ENCODE measurements at regions not wholly inside any gene's neighbourhood (a gene's known extent, or its start where the extent isn't known, plus 50 kb on each side); places are given as distances from the start of the nearest gene placed in this dataset.
A peak's percentile ranks its signal among the peaks of the same experiment; 100 is the strongest.
"Not testable (repeated sequence)": the region's sequence is repeated elsewhere in the genome, so short reads cannot be mapped to it uniquely, and the experiment has no call there.

GRCh38 chr2:113336040-113336439 is 57.3 kb upstream of the PAX8 start:
- H3K27me3 Mint-ChIP-seq; intact Hi-C loops (cut with DNase I, micrococcal nuclease); H3K9me3 Mint-ChIP-seq (ENCODE audit: low read depth); H3K4me1 Mint-ChIP-seq; H3K27ac Mint-ChIP-seq; ATAC-seq; H3K36me3 Mint-ChIP-seq (ENCODE audit: low read depth); H3K4me3 Mint-ChIP-seq; POLR2A ChIA-PET; DNase-seq: not testable (repeated sequence)
- CTCF ChIA-PET = interaction anchor here (0.6 kb wide), 1 partner anchor 14 kb away, joined by 3 read pairs; no protein-coding TSS in a partner anchor

- no peak for ATAC-seq
- Mint-ChIP-seq H3K4me1 (peaks cover 16% of the 10 kb centered on the region), H3K9me3 (ENCODE audit: low read depth) (no peaks in the 10 kb centered on the region), H3K36me3 (ENCODE audit: low read depth) (no peaks in the 10 kb centered on the region), H3K27me3 (peaks cover 9% of the 10 kb centered on the region), H3K4me3 (no peak overlapping the region), H3K27ac (no peak overlapping the region)
- ChIA-PET POLR2A (no interaction called here), CTCF (no interaction called here)
- intact Hi-C loops (cut with DNase I, micrococcal nuclease) = no loop called here
- DNase-seq = no peak
Measured at GRCh38 chr2:113334147-113334546, 55.4 kb upstream of the PAX8 start.

GRCh38 chr2:113333735-113334134 is 55.0 kb upstream of the PAX8 start:
- POLR2A ChIA-PET, ATAC-seq: not testable (repeated sequence)

GRCh38 chr2:113330060-113330767 is 51.5 kb upstream of the PAX8 start:
- H3K27ac Mint-ChIP-seq = peak overlapping the region; percentile 57
- H3K4me3 Mint-ChIP-seq; DNase-seq; CTCF ChIA-PET; H3K9me3 Mint-ChIP-seq (ENCODE audit: low read depth); H3K36me3 Mint-ChIP-seq (ENCODE audit: low read depth); H3K27me3 Mint-ChIP-seq; POLR2A ChIA-PET; intact Hi-C loops (cut with DNase I, micrococcal nuclease): not testable (repeated sequence)
- ATAC-seq = peak; percentile 59
- peaks cover 35% of the 10 kb centered on the region for H3K4me1 Mint-ChIP-seq

More at GRCh38 chr2:113333735-113334134, 55.0 kb upstream of the PAX8 start:
- CTCF ChIA-PET; H3K9me3 Mint-ChIP-seq (ENCODE audit: low read depth); DNase-seq; intact Hi-C loops (cut with DNase I, micrococcal nuclease); H3K4me3 Mint-ChIP-seq; H3K27me3 Mint-ChIP-seq; H3K36me3 Mint-ChIP-seq (ENCODE audit: low read depth); H3K27ac Mint-ChIP-seq: not testable (repeated sequence)
- H3K4me1 Mint-ChIP-seq = peaks cover 18% of the 10 kb centered on the region

- CTCF ChIA-PET; H3K36me3 Mint-ChIP-seq (ENCODE audit: low read depth); H3K9me3 Mint-ChIP-seq (ENCODE audit: low read depth); intact Hi-C loops (cut with DNase I, micrococcal nuclease); DNase-seq; POLR2A ChIA-PET; ATAC-seq; H3K27ac Mint-ChIP-seq; H3K4me3 Mint-ChIP-seq; H3K27me3 Mint-ChIP-seq: not testable (repeated sequence)
- peaks cover 43% of the 10 kb centered on the region for H3K4me1 Mint-ChIP-seq
Measured at GRCh38 chr2:113328973-113329372, 50.3 kb upstream of the PAX8 start.

GRCh38 chr2:113328572-113328971 is 49.9 kb upstream of the PAX8 start:
- CTCF ChIA-PET; intact Hi-C loops (cut with DNase I, micrococcal nuclease); H3K27me3 Mint-ChIP-seq; H3K9me3 Mint-ChIP-seq (ENCODE audit: low read depth); H3K4me3 Mint-ChIP-seq; H3K27ac Mint-ChIP-seq; H3K36me3 Mint-ChIP-seq (ENCODE audit: low read depth); POLR2A ChIA-PET; DNase-seq: not testable (repeated sequence)
- H3K4me1 Mint-ChIP-seq = peaks cover 43% of the 10 kb centered on the region
- ATAC-seq = peak; percentile 65

Data from activated CD4-positive, alpha-beta T cell treated with anti-CD3 and anti-CD28 coated beads for 36 hours (primary cell).